Inferior parietal cortex (tissue), 1 donor: ENCODE measurements at regions not wholly inside any gene's neighbourhood (a gene's known extent, or its start where the extent isn't known, plus 50 kb on each side); places are given as distances from the start of the nearest gene placed in this dataset.
"Not testable (repeated sequence)": the region's sequence is repeated elsewhere in the genome, so short reads cannot be mapped to it uniquely, and the experiment has no call there.

ENCODE experiments used
- DNase-seq: peaks from one replicate; pipeline ENCODE4 v3.0.0-alpha.2; 2016; ENCODE audit errors: extremely low spot score

GRCh38 chr7:125847055-125847454 is 917.4 kb upstream of the POT1 start:
- no peak for DNase-seq

DNA sequence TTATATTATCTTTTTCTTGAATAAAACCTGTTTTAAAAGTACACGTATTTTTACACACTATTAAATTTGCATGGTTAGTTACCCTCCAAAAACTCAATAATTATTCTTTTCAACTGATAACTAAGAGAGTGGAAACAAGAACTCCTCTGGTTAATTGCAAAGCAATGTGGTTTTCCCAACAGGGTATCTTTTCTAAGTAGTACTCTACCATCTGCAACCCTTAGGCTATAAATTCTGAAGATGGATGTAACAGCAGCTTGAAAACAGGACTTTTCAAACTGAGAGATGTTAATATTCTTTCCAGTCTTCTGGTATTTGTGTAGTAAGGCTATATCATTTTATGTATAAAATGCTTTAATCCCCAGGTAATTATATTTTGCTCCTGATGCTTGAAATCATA is 916.1 kb upstream of the POT1 start:
- DNase-seq: no peak

DNA sequence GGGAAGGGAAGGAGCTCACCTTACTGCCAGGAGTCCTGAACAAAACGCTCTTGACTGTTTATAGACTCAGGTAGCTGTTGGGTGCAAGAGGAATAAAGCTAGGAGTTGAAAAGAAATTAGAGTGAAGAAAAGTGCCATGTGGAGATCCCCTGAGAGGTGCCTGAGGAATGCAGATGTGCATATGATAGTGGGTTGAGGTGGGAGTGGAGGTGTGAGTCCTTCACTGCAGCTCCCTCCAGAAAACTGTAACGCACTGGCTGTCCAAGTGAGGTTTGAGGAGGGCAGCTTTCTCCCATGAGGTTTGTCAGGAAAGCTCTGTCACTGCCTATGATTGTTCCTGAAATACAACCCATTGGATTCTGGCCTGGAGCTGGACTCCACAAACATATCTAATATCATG is 904.8 kb upstream of the POT1 start:
- no peak for DNase-seq

GRCh38 chr7:125833839-125834238 is 904.2 kb upstream of the POT1 start:
- DNase-seq: no peak

GRCh38 chr7:125830743-125831142 is 901.1 kb upstream of the POT1 start:
- DNase-seq: no peak

GRCh38 chr7:125828153-125828700 is 898.6 kb upstream of the POT1 start:
- DNase-seq: no peak

GRCh38 chr7:125823538-125823937 is 893.9 kb upstream of the POT1 start:
- no peak for DNase-seq

GRCh38 chr7:125820495-125820894 is 890.9 kb upstream of the POT1 start:
- DNase-seq: no peak

- DNase-seq: peak; percentile 31
These were observed 884.5 kb upstream of the POT1 start for GRCh38 chr7:125814100-125814499.

- DNase-seq: not testable (repeated sequence)
These were observed 876.9 kb upstream of the POT1 start for GRCh38 chr7:125806491-125806890.

DNA sequence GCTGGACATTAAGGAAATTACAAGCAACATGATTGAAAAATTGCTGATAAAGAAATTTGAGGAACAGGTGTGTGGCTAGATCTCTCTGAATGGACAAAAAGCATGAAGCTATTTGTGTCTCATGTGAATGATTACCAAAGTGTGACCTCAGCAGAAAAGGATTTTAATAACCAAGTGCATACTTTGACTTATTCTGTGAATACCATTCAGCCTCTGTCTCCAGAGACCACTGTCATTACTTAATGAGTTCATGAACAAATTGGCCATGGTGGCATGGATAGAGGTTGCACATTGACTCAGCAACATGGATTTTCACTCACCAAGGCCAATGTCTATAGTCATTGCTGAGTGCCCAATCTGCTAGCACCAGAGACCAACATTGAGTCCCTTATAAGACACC is 874.6 kb upstream of the POT1 start:
- DNase-seq: no peak

DNA sequence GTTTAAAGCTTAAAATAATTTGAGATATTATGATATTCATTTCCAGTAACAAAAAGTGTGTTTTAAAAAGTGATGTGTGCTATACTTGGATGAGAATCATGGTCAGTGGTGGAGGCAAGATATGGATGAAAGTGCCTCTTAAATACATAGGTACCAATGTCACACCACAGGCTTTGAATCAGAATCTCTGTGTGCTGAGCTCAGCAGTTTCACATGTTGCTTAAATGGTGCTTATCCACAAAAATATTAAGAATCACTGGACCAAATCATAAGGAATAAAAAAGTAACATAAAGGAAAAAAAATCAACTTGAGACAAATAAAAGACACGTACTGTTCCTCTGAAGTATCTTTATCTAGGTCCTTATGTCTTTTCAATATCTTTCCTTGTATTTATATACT is 850.5 kb upstream of the POT1 start:
- no peak for DNase-seq

DNA sequence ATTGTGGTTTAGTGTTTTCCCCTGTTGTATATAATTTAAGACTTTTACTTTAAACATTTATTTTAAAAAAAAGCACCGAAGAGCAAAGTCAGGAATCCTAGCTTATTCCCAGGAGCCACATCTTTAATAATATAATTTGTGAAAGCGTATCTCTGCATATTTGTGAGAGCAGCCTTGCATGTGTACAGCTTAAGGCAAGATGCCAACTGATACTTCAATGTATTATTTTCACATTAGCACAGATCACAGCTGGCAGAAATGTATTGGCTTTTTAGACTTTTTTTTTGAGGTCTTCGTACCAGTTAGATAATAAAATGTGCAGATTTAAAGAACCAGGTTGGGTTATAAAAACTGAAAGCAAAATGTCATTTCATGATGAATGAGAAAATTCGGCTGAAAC is 845.7 kb upstream of the POT1 start:
- no peak for DNase-seq

DNA sequence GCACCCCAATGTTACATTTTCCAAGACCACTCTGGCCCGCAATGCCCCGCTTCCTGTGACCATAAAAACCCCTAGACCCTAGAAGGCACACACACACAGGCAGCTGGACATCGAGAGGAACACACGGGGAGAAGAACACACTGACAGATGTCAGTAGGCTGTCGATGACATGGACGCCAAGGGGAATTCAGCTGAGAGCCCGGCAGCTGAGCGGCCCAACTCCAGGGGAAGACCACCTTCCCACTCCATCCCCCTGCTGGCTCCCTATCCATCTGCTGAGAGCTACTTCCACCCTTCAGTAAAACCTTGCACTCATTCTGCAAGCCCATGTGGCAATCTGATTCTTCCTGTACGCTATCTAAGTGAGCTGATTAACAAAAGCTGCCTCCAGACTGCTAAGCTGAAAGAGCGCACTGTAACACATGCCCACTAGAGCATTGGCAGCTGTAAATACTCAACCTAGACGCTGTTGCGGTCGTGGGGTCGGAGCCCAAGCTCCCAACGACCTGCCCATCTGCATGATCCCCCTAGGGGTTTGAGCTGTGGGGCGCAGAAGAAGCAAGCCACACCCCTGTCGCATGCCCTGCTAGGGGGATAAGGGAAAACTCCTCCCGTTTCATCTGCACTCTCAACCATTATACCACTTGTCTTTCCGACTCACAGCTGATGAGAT is 843.6 kb upstream of the POT1 start:
- DNase-seq: no peak

GRCh38 chr7:125747966-125748365 is 818.3 kb upstream of the POT1 start:
- DNase-seq: no peak

- no peak for DNase-seq
These were observed 816.9 kb upstream of the POT1 start for GRCh38 chr7:125746510-125746909.

GRCh38 chr7:125727215-125727614 is 797.6 kb upstream of the POT1 start:
- no peak for DNase-seq

DNA sequence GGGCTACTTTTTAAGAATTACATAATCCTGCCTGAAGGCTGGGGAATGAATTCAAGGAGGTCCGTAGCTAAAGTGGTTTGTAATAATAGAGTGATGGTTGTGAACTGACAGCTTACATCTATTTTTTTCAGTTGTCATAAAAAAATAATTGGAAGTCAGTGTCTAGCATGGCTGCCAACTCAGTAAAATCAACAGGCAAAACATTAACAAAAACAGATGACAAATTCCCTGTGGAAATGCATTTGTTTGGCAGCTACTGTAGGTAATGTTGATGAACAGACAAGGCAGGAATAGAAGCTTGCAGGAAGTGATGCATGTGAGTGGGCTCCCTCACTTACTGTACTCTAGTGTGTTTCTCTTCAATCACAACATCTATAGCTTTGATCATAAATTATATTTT is 766.0 kb upstream of the POT1 start:
- DNase-seq: no peak

- DNase-seq: no peak
These were observed 753.5 kb upstream of the POT1 start for GRCh38 chr7:125683156-125683555.

DNA sequence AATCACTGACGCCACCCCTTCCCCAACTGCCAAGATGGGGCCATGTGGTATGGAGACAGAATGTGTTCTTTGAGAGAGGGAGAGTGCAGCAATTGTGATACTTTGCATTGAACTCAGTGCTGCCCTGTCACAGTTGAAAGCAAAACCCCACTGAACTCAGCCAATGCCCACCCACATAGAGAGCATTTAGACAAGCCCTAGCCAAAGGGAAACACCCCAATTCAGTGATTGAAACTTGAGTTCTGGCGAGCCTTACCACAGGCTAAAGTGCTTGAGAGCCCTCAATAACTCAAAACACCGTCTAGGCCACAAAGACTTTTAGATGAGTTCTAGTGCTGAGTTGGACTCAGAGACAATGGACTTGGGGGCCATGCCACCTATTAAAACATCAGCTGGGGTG is 751.9 kb upstream of the POT1 start:
- DNase-seq: no peak

DNA sequence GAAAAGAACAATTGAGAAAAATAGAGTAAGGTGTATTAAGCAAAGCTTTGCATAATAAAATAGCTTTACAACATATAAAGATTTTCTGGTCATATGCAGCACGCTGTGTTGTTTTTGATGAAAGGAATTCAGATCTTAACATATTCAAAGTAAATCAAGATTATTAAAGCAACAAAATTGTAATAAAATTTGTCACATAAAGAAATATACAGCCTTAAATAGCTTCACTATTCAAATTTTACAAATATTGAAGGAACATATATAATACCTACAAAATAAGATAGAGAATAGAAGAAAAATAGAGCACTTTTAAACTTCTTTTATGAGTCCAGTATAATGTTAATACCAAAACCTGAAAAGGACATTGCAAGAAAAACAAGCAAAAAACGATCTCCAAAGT is 749.1 kb upstream of the POT1 start:
- DNase-seq: no peak

- DNase-seq: no peak
These were observed 746.0 kb upstream of the POT1 start for GRCh38 chr7:125675640-125676039.

- DNase-seq: no peak
These were observed 745.5 kb upstream of the POT1 start for GRCh38 chr7:125675169-125675568.

DNA sequence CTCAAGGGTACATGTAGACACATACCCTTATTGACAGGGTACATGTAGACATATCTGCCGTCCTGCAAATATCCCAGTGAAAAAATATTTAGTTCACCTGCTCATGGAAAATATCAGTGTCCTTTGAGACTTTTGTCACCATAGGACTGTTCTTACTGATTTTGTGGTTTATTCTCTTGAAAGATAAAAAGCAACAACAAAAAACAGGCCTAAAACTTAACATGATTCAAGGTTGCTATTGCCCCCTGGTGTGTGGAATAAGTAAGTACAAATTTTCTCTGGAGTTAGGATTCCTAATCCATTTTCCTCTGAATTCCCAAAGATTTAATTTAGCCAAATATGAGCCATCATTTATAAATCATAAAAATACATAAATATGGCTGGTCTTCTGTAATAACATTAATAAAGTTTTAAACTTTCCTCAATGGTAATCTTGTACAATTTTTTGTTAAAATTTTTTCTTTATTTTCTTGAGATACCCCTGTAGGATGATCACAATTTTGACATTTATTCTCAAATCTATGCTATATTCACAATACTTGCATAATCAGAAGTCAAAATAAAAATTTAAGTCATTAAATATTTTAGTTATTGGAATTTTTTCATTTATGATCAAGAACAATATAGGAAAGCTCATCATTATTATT is 741.4 kb upstream of the POT1 start:
- peak; percentile 40 for DNase-seq
